ENCODE measurements at regions not wholly inside any gene's neighbourhood (a gene's known extent, or its start where the extent isn't known, plus 50 kb on each side); places are given as distances from the start of the nearest gene placed in this dataset.

DNA sequence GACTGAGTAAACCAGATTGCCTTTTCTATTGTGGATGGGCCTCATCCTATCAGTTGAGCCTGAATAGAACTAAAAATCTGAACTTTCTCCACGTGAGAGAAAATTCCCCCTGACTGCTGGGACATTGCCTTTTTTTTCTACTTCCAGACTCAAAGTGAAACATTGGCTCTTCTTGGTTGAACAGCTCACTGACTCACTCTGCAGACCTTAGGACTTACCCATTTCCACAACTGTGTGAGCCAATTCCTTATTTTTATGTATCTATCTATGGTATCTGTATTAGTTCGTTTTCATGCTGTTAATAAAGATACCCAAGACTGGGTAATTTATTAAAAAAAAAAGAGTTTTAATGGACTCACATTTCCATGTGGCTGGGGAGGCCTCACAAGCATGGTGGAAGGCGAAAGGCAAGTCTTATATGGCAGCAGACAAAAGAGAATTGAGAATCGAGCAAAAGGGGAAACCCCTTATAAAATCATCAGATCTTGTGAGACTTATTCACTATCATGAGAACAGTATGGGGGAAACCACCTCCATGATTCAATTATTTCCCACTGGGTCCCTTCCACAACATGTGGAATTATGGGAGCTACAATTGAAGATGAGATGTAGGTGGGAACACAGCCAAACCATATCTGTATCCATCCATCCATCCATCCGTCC, 306.7 kb upstream of the SLC24A2 start:
- Histone ChIP-seq H3K9ac (ENCODE audit: low read depth, low read length) (no peak overlapping the region), H3K36me3 (ENCODE audit: insufficient read depth, low read length) (no peaks in the 10 kb centered on the region), H3K9me3 (ENCODE audit: control insufficient read depth, insufficient read depth, low read length) (no peaks in the 10 kb centered on the region; the same call in 1 of the 2 replicates), H3K4me1 (ENCODE audit: insufficient read depth, low read length) (no peaks in the 10 kb centered on the region)

DNA sequence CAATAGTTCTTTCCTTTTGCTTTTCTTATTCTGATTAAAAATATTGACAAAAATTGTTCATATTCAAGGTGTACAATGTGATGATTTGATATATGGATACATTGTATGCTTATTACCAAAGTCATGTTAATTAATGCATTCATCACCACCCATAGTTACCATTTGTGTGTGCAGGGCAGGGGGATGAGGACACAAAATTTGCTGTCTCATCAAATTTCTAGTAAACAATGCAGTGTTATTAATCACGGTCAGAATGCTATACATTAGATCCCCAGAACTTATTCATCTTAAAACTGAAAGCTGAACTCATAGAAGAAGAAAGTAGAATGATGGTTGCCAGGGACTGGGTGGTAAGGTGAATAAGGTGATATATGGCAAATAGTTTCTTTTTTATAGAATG, 303.7 kb upstream of the SLC24A2 start:
- no peak overlapping the region for H3K9ac ChIP-seq (ENCODE audit: low read depth, low read length)
- H3K9me3 ChIP-seq (ENCODE audit: control insufficient read depth, insufficient read depth, low read length): no peaks in the 10 kb centered on the region; the same call in 1 of the 2 replicates
- no peaks in the 10 kb centered on the region for H3K36me3 ChIP-seq (ENCODE audit: insufficient read depth, low read length)
- no peaks in the 10 kb centered on the region for H3K4me1 ChIP-seq (ENCODE audit: insufficient read depth, low read length)

DNA sequence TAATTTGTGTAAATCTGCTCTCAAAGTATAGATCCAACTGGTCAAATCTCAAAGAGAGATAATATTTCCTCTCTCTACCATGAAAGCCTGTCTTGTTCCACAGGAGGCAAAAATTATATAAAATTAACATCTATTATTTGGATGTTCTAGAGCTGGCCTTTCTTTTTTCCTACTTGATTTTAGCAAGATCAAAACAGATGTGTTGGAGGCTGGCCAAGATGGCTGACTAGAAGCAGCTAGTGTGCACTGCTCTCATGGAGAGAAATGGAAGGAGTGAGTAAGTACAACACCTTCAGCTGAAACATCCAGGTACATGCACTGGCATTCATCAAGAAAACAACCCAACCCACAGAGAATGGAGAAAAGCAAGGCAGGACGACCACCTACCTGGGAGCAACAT, 298.6 kb upstream of the SLC24A2 start:
- Histone ChIP-seq H3K36me3 (ENCODE audit: insufficient read depth, low read length) (no peaks in the 10 kb centered on the region), H3K9me3 (ENCODE audit: control insufficient read depth, insufficient read depth, low read length) (no peaks in the 10 kb centered on the region; the same call in 1 of the 2 replicates), H3K9ac (ENCODE audit: low read depth, low read length) (no peak overlapping the region), H3K4me1 (ENCODE audit: insufficient read depth, low read length) (no peaks in the 10 kb centered on the region)

DNA sequence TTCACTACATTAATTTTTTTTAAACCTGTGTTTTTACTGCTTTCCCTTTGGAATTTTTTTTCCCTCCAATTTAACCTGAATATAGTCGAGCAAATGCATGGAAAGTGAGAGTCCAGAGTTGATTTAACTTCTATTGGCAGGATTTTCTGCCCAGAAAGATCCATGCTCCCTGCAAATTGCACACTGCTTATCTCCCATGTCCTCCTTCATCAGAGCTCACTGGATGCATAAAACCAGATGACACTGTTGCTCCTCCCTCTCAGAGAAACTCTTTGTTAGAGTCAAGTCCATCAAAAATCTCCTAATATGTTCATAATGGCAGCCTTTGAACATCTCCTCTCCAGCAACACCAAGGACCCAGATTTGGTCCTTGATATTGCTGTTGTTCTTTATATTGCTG, 297.0 kb upstream of the SLC24A2 start:
- Histone ChIP-seq H3K36me3 (ENCODE audit: insufficient read depth, low read length) (no peaks in the 10 kb centered on the region), H3K9me3 (ENCODE audit: control insufficient read depth, insufficient read depth, low read length) (no peaks in the 10 kb centered on the region), H3K4me1 (ENCODE audit: insufficient read depth, low read length) (no peaks in the 10 kb centered on the region), H3K9ac (ENCODE audit: low read depth, low read length) (no peak overlapping the region)

DNA sequence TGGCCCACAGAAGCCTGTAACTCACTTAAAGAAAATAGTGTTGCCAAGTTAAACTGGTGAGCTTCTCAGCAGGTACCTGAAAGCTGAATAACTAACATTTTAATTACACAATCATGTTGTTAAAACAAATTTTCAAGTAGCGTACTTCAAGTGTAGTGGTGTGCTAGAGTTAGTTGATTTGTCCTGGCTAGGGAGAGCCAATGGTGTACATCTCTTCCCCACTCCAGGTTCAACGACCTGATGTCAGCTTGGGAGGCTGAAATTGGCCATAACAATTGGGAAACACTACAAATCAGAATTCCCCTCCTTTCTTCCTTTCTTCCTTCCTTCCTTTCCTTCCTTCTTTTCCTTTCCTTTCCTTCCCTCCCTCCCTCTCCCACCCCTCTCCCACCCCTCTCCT, 295.3 kb upstream of the SLC24A2 start:
- Histone ChIP-seq H3K9me3 (ENCODE audit: control insufficient read depth, insufficient read depth, low read length) (no peaks in the 10 kb centered on the region), H3K4me1 (ENCODE audit: insufficient read depth, low read length) (no peaks in the 10 kb centered on the region), H3K36me3 (ENCODE audit: insufficient read depth, low read length) (no peaks in the 10 kb centered on the region), H3K9ac (ENCODE audit: low read depth, low read length) (no peak overlapping the region)

DNA sequence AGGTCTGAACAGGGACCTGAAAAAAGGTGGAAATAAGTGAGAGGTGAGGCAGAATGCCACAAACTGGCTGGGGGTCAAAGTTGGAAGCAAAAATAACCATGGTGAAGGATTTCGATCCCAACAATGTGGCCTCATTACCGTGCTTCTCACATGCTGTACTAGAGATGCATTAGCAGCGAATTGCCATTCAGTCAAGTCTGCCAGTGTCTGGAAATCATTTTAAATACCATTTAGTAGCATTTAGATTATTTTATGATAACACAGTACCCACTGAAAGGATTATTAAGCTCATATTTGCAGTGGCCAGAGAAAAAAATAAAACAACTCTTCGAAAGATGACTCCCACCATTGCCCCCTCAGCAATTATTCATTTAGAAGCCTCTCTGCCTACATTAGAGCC, 294.6 kb upstream of the SLC24A2 start:
- Histone ChIP-seq H3K9ac (ENCODE audit: low read depth, low read length) (no peak overlapping the region), H3K4me1 (ENCODE audit: insufficient read depth, low read length) (no peaks in the 10 kb centered on the region), H3K36me3 (ENCODE audit: insufficient read depth, low read length) (no peaks in the 10 kb centered on the region), H3K9me3 (ENCODE audit: control insufficient read depth, insufficient read depth, low read length) (no peaks in the 10 kb centered on the region)

DNA sequence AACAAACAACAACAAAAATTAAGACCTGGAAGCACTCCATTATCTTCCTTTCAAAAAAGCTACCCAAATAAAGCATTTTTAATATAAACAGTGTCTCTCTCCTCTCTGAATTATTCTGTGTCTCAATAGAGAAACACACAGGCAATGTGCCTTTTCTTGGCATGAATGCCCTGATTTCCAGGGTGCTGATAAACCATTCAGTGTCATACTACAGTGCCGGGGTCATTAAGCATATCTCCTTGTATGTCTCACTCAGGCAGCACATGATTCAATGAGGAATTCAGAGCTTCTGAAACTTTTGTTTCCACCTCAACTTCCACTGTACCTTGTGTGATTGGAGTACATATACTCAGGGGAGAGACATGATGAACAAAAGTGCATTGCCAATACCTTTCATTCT, 294.0 kb upstream of the SLC24A2 start:
- Histone ChIP-seq H3K9me3 (ENCODE audit: control insufficient read depth, insufficient read depth, low read length) (no peaks in the 10 kb centered on the region), H3K4me1 (ENCODE audit: insufficient read depth, low read length) (no peaks in the 10 kb centered on the region), H3K9ac (ENCODE audit: low read depth, low read length) (no peak overlapping the region), H3K36me3 (ENCODE audit: insufficient read depth, low read length) (no peaks in the 10 kb centered on the region)

DNA sequence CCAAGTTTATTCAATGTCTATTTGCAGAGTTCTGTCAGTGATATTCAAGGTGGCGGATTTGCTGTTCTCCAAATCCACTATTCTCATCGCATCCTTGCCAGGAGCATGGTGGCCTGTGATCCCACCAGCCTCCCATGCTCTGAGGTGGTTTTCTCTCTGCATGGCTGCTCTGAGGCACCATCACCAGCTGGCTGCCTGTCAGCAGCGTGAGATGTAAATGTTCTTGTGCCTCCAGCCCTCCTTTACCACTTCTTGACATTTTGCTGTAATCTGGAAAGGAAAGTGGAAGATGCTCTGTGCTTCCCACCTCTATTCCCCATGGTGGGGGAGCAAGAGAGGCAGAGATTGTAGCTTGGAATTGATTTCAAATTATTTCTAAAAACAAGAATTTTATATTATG, 293.6 kb upstream of the SLC24A2 start:
- no peaks in the 10 kb centered on the region for H3K9me3 ChIP-seq (ENCODE audit: control insufficient read depth, insufficient read depth, low read length)
- H3K36me3 ChIP-seq (ENCODE audit: insufficient read depth, low read length): no peaks in the 10 kb centered on the region
- no peaks in the 10 kb centered on the region for H3K4me1 ChIP-seq (ENCODE audit: insufficient read depth, low read length)
- no peak overlapping the region for H3K9ac ChIP-seq (ENCODE audit: low read depth, low read length)

DNA sequence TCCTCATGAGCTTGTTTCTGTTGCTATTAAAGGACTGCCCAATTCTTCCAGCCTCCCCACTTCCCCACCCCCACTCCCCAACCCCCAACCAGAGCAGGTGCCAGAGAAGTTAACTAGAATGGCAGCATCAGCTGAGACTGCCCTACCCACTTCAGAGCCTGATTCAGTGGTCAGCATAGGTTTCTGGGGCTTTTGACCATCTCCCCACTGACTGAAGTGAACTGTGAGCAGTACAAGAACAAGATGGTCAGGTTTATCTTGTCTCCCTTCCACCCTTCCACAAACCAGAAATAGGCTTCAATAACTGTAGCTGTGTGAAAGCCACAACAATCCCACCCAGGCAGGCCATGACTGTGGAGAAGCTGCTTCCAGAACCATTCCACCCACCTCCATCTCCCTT, 289.4 kb upstream of the SLC24A2 start:
- Histone ChIP-seq H3K9ac (ENCODE audit: low read depth, low read length) (no peak overlapping the region), H3K4me1 (ENCODE audit: insufficient read depth, low read length) (no peaks in the 10 kb centered on the region), H3K9me3 (ENCODE audit: control insufficient read depth, insufficient read depth, low read length) (no peaks in the 10 kb centered on the region), H3K36me3 (ENCODE audit: insufficient read depth, low read length) (no peaks in the 10 kb centered on the region)

DNA sequence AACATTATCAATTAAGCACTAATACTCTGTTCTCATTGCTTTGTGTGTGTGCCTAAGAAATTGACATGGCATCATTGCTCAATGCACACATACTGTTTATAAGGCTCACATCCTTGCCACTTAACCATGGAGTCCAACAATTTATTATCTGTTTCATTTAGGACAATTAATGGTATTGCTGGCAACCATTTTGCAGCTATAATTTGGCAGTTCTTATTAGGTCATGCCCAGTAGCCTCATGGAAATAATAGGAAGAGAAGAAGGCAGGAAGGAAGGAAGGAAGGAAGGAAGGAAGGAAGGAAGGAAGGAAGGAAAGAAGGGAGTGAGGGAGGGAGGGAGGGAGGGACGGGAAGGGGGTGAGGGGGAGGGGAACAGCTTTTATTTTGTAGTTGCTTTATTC, 285.5 kb upstream of the SLC24A2 start:
- no peaks in the 10 kb centered on the region for H3K9me3 ChIP-seq (ENCODE audit: control insufficient read depth, insufficient read depth, low read length)
- H3K36me3 ChIP-seq (ENCODE audit: insufficient read depth, low read length): no peaks in the 10 kb centered on the region
- H3K4me1 ChIP-seq (ENCODE audit: insufficient read depth, low read length): no peaks in the 10 kb centered on the region
- H3K9ac ChIP-seq (ENCODE audit: low read depth, low read length): no peak overlapping the region

DNA sequence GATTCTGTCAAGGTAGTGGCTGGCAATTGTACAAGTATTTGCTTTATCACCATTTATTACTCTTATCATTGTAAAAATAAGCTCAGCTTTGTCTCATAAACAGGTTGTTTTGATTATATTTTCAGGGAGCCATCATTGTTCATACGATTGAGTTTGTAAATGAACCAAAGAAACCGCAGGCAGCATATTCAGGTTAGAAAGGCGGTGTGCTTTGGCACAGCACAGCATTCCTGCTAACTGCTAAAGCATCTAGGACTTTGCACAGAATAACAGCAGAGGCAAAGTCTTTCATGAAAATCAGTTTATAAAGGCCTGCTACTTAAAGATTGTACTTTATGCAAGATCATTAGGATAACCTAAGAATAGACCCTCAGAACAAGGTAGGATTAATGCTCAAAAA, 281.5 kb upstream of the SLC24A2 start:
- no peaks in the 10 kb centered on the region for H3K9me3 ChIP-seq (ENCODE audit: control insufficient read depth, insufficient read depth, low read length)
- no peaks in the 10 kb centered on the region for H3K4me1 ChIP-seq (ENCODE audit: insufficient read depth, low read length)

DNA sequence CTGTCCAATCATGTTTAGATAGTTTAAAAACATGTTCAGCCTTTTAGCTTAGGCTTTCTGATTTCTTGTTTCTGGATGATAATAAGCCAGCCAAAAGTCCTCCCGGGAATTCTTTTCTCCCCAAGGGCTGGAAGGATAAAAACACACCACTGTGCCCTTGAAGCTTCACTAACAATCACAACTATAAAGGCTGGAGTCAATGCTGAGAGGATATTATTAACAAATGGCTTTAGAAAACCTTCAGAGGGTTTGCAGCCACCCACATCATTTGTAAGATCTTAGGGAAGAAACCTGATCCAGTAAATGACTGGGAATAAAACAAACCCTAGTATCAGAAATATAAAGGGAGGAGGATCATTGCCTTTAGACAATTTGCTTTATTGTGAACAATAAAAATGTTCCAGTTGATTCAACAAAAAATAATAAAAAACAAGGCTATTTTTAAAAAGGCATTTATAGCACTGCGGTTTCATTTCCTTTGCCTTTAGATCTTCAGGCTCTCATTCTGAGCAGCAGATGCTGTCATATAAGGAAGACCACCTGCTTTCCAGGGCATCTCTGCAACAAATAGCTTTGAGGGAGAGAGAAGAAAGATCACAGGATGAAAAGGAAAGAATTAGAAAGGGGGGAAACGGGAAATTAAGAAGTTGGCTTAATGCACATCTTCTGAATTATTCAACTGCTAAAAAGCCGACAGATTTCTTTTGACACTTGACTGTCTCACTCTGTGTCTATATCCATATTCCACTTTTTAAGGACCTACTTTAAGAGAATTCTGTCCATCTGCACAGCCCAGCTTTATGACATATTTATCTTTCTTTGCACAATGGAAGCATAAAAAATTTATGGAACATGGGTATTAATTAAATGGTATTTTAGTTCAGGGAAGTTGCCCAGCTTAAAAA, 277.2 kb upstream of the SLC24A2 start:
- Histone ChIP-seq H3K36me3 (ENCODE audit: insufficient read depth, low read length) (no peaks in the 10 kb centered on the region), H3K9ac (ENCODE audit: low read depth, low read length) (no peak overlapping the region), H3K9me3 (ENCODE audit: control insufficient read depth, insufficient read depth, low read length) (no peaks in the 10 kb centered on the region), H3K4me1 (ENCODE audit: insufficient read depth, low read length) (no peaks in the 10 kb centered on the region)

More for the DNA sequence above, 281.5 kb upstream of the SLC24A2 start:
- Histone ChIP-seq H3K9ac (ENCODE audit: low read depth, low read length) (no peak overlapping the region), H3K36me3 (ENCODE audit: insufficient read depth, low read length) (no peaks in the 10 kb centered on the region)

DNA sequence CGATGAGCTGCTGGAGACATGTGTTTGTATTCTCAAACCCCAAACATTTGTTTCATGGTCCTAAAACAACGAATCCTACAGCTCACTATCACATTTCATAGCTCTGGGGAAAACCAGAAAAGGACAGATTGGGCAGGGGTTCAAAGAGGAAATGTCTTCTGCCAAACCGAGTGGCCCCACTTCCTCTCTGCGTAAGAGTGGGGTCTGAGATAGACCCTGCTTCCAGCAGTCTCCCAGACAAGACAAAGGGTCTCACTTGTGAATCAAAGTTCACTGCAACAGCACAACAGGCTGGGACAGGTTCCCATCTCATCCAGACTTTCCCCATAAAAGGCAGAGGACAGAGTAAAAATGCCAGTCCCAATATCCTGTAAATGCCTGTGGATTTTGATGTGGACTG, 276.2 kb upstream of the SLC24A2 start:
- Histone ChIP-seq H3K9me3 (ENCODE audit: control insufficient read depth, insufficient read depth, low read length) (no peaks in the 10 kb centered on the region), H3K36me3 (ENCODE audit: insufficient read depth, low read length) (no peaks in the 10 kb centered on the region), H3K4me1 (ENCODE audit: insufficient read depth, low read length) (no peaks in the 10 kb centered on the region), H3K9ac (ENCODE audit: low read depth, low read length) (no peak overlapping the region)

DNA sequence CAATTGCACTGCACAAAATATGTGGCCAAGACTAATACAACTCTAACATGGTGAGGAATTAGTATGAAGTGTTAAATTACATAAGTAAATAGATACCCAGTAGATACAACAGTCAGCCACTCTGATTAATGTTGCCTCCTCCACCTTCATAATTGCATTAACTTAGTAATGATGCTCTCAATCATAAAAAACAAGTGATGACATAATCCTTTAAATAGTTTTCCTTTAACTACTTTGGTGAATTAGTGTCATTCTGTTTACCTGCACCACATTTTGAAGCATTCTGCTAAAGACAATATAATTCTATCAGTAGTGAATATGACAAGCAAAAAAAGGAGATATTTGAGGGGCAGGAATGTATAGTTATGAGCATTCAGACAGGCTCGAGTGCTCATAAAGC, 265.9 kb upstream of the SLC24A2 start:
- H3K9ac ChIP-seq (ENCODE audit: low read depth, low read length): no peak overlapping the region
- H3K9me3 ChIP-seq (ENCODE audit: control insufficient read depth, insufficient read depth, low read length): no peaks in the 10 kb centered on the region
- H3K36me3 ChIP-seq (ENCODE audit: insufficient read depth, low read length): no peaks in the 10 kb centered on the region
- no peaks in the 10 kb centered on the region for H3K4me1 ChIP-seq (ENCODE audit: insufficient read depth, low read length)

DNA sequence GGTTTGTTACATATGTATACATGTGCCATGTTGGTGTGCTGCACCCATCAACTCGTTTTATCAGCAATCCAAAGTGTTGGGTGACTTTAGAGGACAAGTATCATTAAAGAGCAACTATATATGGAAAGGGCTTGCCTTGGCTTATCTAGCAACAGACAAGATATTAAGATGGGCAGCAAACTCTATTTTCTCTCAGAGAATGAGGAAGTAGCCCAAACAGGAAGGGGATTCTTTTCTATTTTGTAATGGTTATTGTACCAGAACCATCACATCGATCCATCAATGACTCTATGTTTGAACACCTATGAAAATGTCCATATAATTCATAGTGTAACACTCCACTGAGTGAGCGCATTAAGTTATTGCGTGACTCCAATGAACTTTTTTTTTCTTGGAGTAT, 260.1 kb upstream of the SLC24A2 start:
- H3K36me3 ChIP-seq (ENCODE audit: insufficient read depth, low read length): no peaks in the 10 kb centered on the region
- H3K9ac ChIP-seq (ENCODE audit: low read depth, low read length): no peak overlapping the region
- no peaks in the 10 kb centered on the region for H3K4me1 ChIP-seq (ENCODE audit: insufficient read depth, low read length)
- H3K9me3 ChIP-seq (ENCODE audit: control insufficient read depth, insufficient read depth, low read length): no peaks in the 10 kb centered on the region
